ENCODE measurements at regions not wholly inside any gene's neighbourhood (a gene's known extent, or its start where the extent isn't known, plus 50 kb on each side); places are given as distances from the start of the nearest gene placed in this dataset.

GRCh38 chr6:92623431-92623830 lies 795.9 kb downstream of the EPHA7 start:
- Mint-ChIP-seq H3K4me3 (no peak overlapping the region), H3K27ac (no peak overlapping the region), H3K36me3 (no peaks in the 10 kb centered on the region), H3K27me3 (ENCODE audit: low read depth) (no peaks in the 10 kb centered on the region), H3K4me1 (no peaks in the 10 kb centered on the region), H3K9me3 (peaks cover 16% of the 10 kb centered on the region)
- no peak for DNase-seq (ENCODE audit: low spot score in 2 of 2, unreplicated experiment in 2 of 2)
- TF ChIP-seq CTCF (IDR thresholded peaks at IDR 0.05; ENCODE audit: unreplicated experiment), result no peak

GRCh38 chr6:92617721-92618120 lies 801.6 kb downstream of the EPHA7 start:
- H3K4me3 Mint-ChIP-seq, result no peak overlapping the region

GRCh38 chr6:92608751-92609150 lies 810.6 kb downstream of the EPHA7 start:
- no peaks in the 10 kb centered on the region for H3K27me3 Mint-ChIP-seq (ENCODE audit: low read depth)
- H3K27ac Mint-ChIP-seq, result no peak overlapping the region
- TF ChIP-seq CTCF (IDR thresholded peaks at IDR 0.05; ENCODE audit: unreplicated experiment), result no peak
- DNase-seq (ENCODE audit: low spot score in 2 of 2, unreplicated experiment in 2 of 2), result no peak
- no peaks in the 10 kb centered on the region for H3K4me1 Mint-ChIP-seq
- no peaks in the 10 kb centered on the region for H3K36me3 Mint-ChIP-seq
- H3K4me3 Mint-ChIP-seq, result no peak overlapping the region
- H3K9me3 Mint-ChIP-seq, result peaks cover 30% of the 10 kb centered on the region

More at GRCh38 chr6:92617721-92618120, 801.6 kb downstream of the EPHA7 start:
- H3K36me3 Mint-ChIP-seq, result no peaks in the 10 kb centered on the region
- H3K9me3 Mint-ChIP-seq, result peaks cover 29% of the 10 kb centered on the region
- no peak for TF ChIP-seq CTCF (IDR thresholded peaks at IDR 0.05; ENCODE audit: unreplicated experiment)
- DNase-seq (ENCODE audit: low spot score in 2 of 2, unreplicated experiment in 2 of 2), result no peak
- no peak overlapping the region for H3K27ac Mint-ChIP-seq
- H3K4me1 Mint-ChIP-seq, result no peaks in the 10 kb centered on the region
- no peaks in the 10 kb centered on the region for H3K27me3 Mint-ChIP-seq (ENCODE audit: low read depth)

GRCh38 chr6:92593201-92593600 lies 826.2 kb downstream of the EPHA7 start:
- no peaks in the 10 kb centered on the region for H3K9me3 Mint-ChIP-seq
- no peak overlapping the region for H3K4me3 Mint-ChIP-seq
- DNase-seq (ENCODE audit: low spot score in 2 of 2, unreplicated experiment in 2 of 2), result no peak
- peaks cover 6% of the 10 kb centered on the region for H3K4me1 Mint-ChIP-seq
- H3K36me3 Mint-ChIP-seq, result no peaks in the 10 kb centered on the region
- peaks cover 4% of the 10 kb centered on the region for H3K27me3 Mint-ChIP-seq (ENCODE audit: low read depth)
- no peak overlapping the region for H3K27ac Mint-ChIP-seq
- no peak for TF ChIP-seq CTCF (IDR thresholded peaks at IDR 0.05; ENCODE audit: unreplicated experiment)

- H3K27me3 Mint-ChIP-seq (ENCODE audit: low read depth), result peaks cover 4% of the 10 kb centered on the region
- no peaks in the 10 kb centered on the region for H3K36me3 Mint-ChIP-seq
- H3K4me3 Mint-ChIP-seq, result no peak overlapping the region
- H3K9me3 Mint-ChIP-seq, result no peaks in the 10 kb centered on the region
- H3K27ac Mint-ChIP-seq, result no peak overlapping the region
- no peak for DNase-seq (ENCODE audit: low spot score in 2 of 2, unreplicated experiment in 2 of 2)
- TF ChIP-seq CTCF (IDR thresholded peaks at IDR 0.05; ENCODE audit: unreplicated experiment), result no peak
- H3K4me1 Mint-ChIP-seq, result peaks cover 27% of the 10 kb centered on the region
Measured at GRCh38 chr6:92589996-92590395, 829.4 kb downstream of the EPHA7 start.

- H3K27me3 Mint-ChIP-seq (ENCODE audit: low read depth), result no peaks in the 10 kb centered on the region
- peak overlapping the region; percentile 65 for H3K27ac Mint-ChIP-seq
- no peak overlapping the region for H3K4me3 Mint-ChIP-seq
- TF ChIP-seq CTCF (IDR thresholded peaks at IDR 0.05; ENCODE audit: unreplicated experiment), result no peak
- H3K36me3 Mint-ChIP-seq, result no peaks in the 10 kb centered on the region
- no peaks in the 10 kb centered on the region for H3K9me3 Mint-ChIP-seq
- H3K4me1 Mint-ChIP-seq, result peaks cover 27% of the 10 kb centered on the region
- DNase-seq (ENCODE audit: low spot score in 2 of 2, unreplicated experiment in 2 of 2), result no peak
Measured at GRCh38 chr6:92588148-92588547, 831.2 kb downstream of the EPHA7 start.
